GM23248 (cell line): ENCODE measurements at regions not wholly inside any gene's neighbourhood (a gene's known extent, or its start where the extent isn't known, plus 50 kb on each side); places are given as distances from the start of the nearest gene placed in this dataset.
"Not testable (repeated sequence)": the region's sequence is repeated elsewhere in the genome, so short reads cannot be mapped to it uniquely, and the experiment has no call there.

Source experiments
- DNase-seq: peaks from one replicate; pipeline ENCODE4 v3.0.0-alpha.2; 2015
- H2AFZ ChIP-seq: fragments of 200-600 bp; sonication (generic); 2 replicates; pipeline ENCODE4 v1.6.1; 2016; ENCODE audit warnings: antibody characterized with exemption
- H3F3A ChIP-seq: fragments of 200-600 bp; sonication (generic); 2 replicates; pipeline ENCODE4 v1.6.1; 2016; ENCODE audit warnings: mild to moderate bottlenecking, antibody characterized with exemption, mixed run types; ENCODE audit not compliant: insufficient read depth
- H3K27ac ChIP-seq: fragments of 200-600 bp; sonication (generic); 2 replicates; pipeline ENCODE4 v1.5.1; 2016; ENCODE audit warnings: mild to moderate bottlenecking
- H3K27me3 ChIP-seq: fragments of 200-600 bp; sonication (generic); replicated peaks from 2 replicates; pipeline ENCODE4 v1.6.1; 2016; ENCODE audit warnings: mild to moderate bottlenecking; ENCODE audit not compliant: insufficient read depth
- H3K36me3 ChIP-seq: fragments of 200-600 bp; sonication (generic); 2 replicates; pipeline ENCODE4 v1.6.1; 2016; ENCODE audit warnings: low read depth, mild to moderate bottlenecking
- H3K4me1 ChIP-seq: fragments of 200-600 bp; sonication (generic); 2 replicates; pipeline ENCODE4 v1.6.1; 2016; ENCODE audit warnings: mild to moderate bottlenecking; ENCODE audit not compliant: insufficient read depth
- H3K4me2 ChIP-seq: fragments of 200-600 bp; sonication (generic); one replicate; pipeline ENCODE4 v1.6.1; 2016; ENCODE audit warnings: mild to moderate bottlenecking; ENCODE audit not compliant: unreplicated experiment
- H3K4me3 ChIP-seq: fragments of 200-600 bp; sonication (generic); 2 replicates; pipeline ENCODE4 v1.5.1; 2016; ENCODE audit warnings: mild to moderate bottlenecking
- H3K79me2 ChIP-seq: fragments of 200-600 bp; sonication (generic); 2 replicates; pipeline ENCODE4 v1.6.1; 2016; ENCODE audit warnings: mild to moderate bottlenecking; ENCODE audit not compliant: insufficient read depth
- H3K9ac ChIP-seq: fragments of 200-600 bp; sonication (generic); 2 replicates; pipeline ENCODE4 v1.6.1; 2016; ENCODE audit warnings: mild to moderate bottlenecking
- H3K9me2 ChIP-seq: fragments of 200-600 bp; sonication (generic); 2 replicates; pipeline ENCODE4 v1.6.1; 2016; ENCODE audit warnings: mixed run types, mild to moderate bottlenecking, moderate library complexity; ENCODE audit not compliant: insufficient read depth
- H3K9me3 ChIP-seq: fragments of 200-600 bp; sonication (generic); one replicate; pipeline ENCODE4 v1.6.1; 2017; ENCODE audit warnings: low read depth
- H4K20me1 ChIP-seq: fragments of 200-600 bp; sonication (generic); 2 replicates; pipeline ENCODE4 v1.6.0; 2016; ENCODE audit not compliant: insufficient read depth
- EZH2 ChIP-seq: fragments of 200-600 bp; sonication (generic); IDR thresholded peaks from 2 replicates; pipeline ENCODE4 v1.6.1; 2018; ENCODE audit warnings: antibody characterized with exemption, mild to moderate bottlenecking; ENCODE audit not compliant: insufficient read depth, poor library complexity, severe bottlenecking
- EZH2phosphoT487 ChIP-seq: fragments of 200-600 bp; sonication (generic); IDR thresholded peaks from 2 replicates; pipeline ENCODE4 v1.6.1; 2018; ENCODE audit warnings: antibody characterized with exemption, moderate library complexity, mild to moderate bottlenecking, low read depth; ENCODE audit not compliant: insufficient read depth
- WGBS, 2 experiments: methylation state at CpG; one replicate each; pipeline ENCODE4 v1.1.6; 2015 to 2017; ENCODE audit warnings: low lambda C conversion rate in 2 of 2, low coverage in 1 of 2; ENCODE audit errors: missing lambda C conversion rate in 2 of 2; 5-methylcytosine and 5-hydroxymethylcytosine counted together
- in situ Hi-C: fragments of 300-500 bp; cut with MboI; formaldehyde crosslinking; loops from 2 replicates; pipeline ENCODE4 v1.15.0; 2020

DNA sequence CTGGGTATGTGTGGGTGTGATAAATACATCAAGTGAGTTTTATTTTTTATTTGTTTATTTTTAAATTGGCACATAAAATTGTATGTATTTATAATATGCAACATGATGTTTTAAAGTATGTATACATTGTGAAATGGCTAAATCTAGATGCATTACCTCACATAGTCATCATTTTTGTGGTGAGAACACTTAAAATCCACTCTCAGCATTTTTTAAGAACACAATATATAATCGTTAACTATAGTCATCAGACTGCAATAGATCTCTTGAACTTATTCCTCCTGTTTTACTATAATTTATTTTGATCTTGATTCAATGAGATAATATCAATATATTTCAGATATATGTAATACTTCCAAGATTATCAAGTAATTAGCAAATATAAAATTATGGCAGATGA lies 93.9 kb upstream of the ALDH1A1 start:
- TF ChIP-seq EZH2 (no peak), EZH2phosphoT487 (no peak)
- in situ Hi-C loops: loop anchor here (25.0 kb wide), 1 partner anchor 759 kb away; no protein-coding TSS in a partner anchor
- no peak overlapping the region for H3K27ac ChIP-seq
- no peak overlapping the region for H3K9ac ChIP-seq
- H3K4me3 ChIP-seq: no peak overlapping the region
- 90 to 96% methylated on average over 1 of the region's 1 CpG for WGBS, 2 experiments
- H3K36me3 ChIP-seq: no peaks in the 10 kb centered on the region
- H3K27me3 ChIP-seq: no peaks in the 10 kb centered on the region
- 0 out of 2 replicates have a peak, but pooled peaks cover 5% of the 10 kb centered on the region for H3F3A ChIP-seq
- no peaks in the 10 kb centered on the region for H3K9me2 ChIP-seq
- no peak overlapping the region for H3K4me2 ChIP-seq
- no peaks in the 10 kb centered on the region for H3K9me3 ChIP-seq
- H3K4me1 ChIP-seq: peaks cover 14% of the 10 kb centered on the region
- H4K20me1 ChIP-seq: no peaks in the 10 kb centered on the region
- H2AFZ ChIP-seq: no peak overlapping the region
- no peaks in the 10 kb centered on the region for H3K79me2 ChIP-seq
- DNase-seq: no peak

DNA sequence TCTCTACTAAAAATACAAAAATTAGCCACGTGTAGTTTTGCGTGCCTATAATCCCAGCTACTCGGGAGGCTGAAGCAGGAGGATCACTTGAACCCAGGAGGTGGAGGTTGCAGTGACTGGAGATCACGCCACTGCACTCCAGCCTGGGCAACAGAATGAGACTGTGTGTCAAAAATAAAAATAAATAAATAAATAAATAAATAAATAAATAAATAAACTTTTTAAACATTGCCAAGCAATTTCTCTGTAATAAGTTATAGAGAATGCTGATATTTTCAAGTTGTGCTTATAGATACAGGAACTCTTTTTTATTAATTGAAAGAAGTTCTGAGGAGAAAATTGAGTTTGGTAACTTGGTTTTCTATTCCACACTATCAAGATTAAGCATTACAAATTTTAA lies 91.9 kb upstream of the ALDH1A1 start:
- not testable (repeated sequence) for H3K27me3 ChIP-seq, H4K20me1 ChIP-seq, H3K9me2 ChIP-seq, H3K27ac ChIP-seq, H3K36me3 ChIP-seq, H3K4me2 ChIP-seq, H3K79me2 ChIP-seq, H3K4me3 ChIP-seq, DNase-seq, H3K9me3 ChIP-seq, H2AFZ ChIP-seq, H3K9ac ChIP-seq, H3F3A ChIP-seq, H3K4me1 ChIP-seq
- in situ Hi-C loops: loop anchor here (25.0 kb wide), 1 partner anchor 757 kb away; no protein-coding TSS in a partner anchor
- 81 to 88% methylated on average over 4 of the region's 4 CpGs for WGBS, 2 experiments

DNA sequence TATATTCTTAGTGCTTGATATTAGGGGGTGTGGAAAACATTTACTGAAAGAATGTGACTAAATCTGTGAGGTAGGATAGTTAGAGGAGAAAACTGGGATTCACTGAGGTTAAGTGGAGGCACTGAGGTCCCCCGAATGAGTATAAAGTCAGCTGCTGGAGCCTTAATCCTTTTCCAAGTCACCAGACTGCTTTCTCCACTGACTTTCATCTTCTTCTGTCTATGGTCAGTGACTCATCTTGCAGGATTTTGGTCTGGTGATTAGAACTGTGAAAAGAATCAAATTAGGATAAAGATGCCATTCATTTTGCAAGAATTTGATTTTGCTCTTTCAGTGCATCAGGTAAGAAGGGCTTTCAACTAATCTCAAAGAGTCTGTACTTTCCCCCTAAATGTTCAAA lies 89.3 kb upstream of the ALDH1A1 start:
- DNase-seq: peak; percentile 52

DNA sequence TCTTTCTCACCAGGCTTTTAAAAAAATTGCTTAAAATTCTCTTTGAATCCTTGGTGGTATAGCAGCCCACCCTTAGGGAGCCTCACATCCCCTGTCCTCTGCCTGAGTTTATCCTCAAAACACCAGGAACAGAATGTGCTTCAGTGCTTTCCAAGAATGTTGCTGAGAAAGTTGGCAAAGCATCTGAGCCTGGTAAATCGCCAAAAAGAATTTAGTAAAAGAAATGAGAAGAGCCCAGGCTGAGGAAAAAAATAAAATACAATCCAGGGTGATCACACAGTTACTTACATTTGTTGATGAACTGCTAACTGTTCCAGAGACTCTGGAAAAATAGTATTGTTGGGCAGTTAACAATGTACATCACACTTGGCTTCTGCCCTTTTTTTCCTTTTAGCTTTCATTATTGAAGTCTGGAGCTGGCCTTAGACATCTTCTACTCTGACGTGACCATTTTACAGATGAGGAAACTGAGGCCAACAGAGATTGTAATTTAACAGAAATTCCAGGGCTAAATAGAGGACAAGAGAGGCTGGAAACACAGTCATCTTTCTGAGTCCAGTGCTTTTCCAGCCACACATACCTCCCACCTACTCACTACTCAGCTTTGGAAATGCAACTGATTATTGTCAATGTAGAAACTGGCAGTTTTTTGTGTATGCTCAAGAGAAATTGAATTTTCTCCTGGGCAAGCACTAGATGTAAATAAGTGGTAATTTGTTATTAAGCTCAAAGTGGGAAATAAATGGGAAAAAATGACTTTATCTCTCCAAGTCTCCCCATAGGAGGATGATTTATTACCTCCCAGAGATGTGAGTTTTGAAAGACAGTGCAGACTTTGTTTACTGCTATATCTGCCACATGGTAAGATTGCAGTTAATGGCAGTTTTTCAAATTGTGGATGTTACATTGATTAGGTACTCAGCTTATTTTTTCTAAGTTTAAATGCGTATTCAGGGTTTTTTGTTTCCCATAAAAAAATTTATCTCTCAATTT lies 86.7 kb upstream of the ALDH1A1 start:
- Histone ChIP-seq H3F3A (no peaks in the 10 kb centered on the region), H3K4me3 (no peak overlapping the region), H3K79me2 (no peaks in the 10 kb centered on the region), H3K27me3 (no peaks in the 10 kb centered on the region; the same call in 1 of the 2 replicates), H3K27ac (no peak overlapping the region), H3K36me3 (no peaks in the 10 kb centered on the region), H3K9ac (no peak overlapping the region), H3K4me1 (peaks cover 16% of the 10 kb centered on the region), H3K9me2 (no peaks in the 10 kb centered on the region), H3K4me2 (no peak overlapping the region), H2AFZ (no peak overlapping the region), H3K9me3 (no peaks in the 10 kb centered on the region), H4K20me1 (no peaks in the 10 kb centered on the region)
- WGBS, 2 experiments: 38 to 46% methylated on average over 3 of the region's 3 CpGs
- TF ChIP-seq EZH2 (no peak), EZH2phosphoT487 (no peak)
- peak; percentile 38 for DNase-seq
- in situ Hi-C loops: loop anchor here (25.0 kb wide), 1 partner anchor 752 kb away; no protein-coding TSS in a partner anchor

More for the DNA sequence above, 89.3 kb upstream of the ALDH1A1 start:
- peaks cover 16% of the 10 kb centered on the region for H3K4me1 ChIP-seq
- no peak overlapping the region for H3K27ac ChIP-seq
- H3K27me3 ChIP-seq: no peaks in the 10 kb centered on the region
- H3K79me2 ChIP-seq: no peaks in the 10 kb centered on the region
- H3K4me3 ChIP-seq: no peak overlapping the region
- no peaks in the 10 kb centered on the region for H3K9me2 ChIP-seq
- H3F3A ChIP-seq: no peaks in the 10 kb centered on the region
- no peak overlapping the region for H3K9ac ChIP-seq
- in situ Hi-C loops: loop anchor here (25.0 kb wide), 1 partner anchor 755 kb away; no protein-coding TSS in a partner anchor
- no peaks in the 10 kb centered on the region for H3K9me3 ChIP-seq
- no peak overlapping the region for H3K4me2 ChIP-seq
- H2AFZ ChIP-seq: no peak overlapping the region
- no peaks in the 10 kb centered on the region for H3K36me3 ChIP-seq
- H4K20me1 ChIP-seq: no peaks in the 10 kb centered on the region
- 10 to 14% methylated on average over 1 of the region's 1 CpG for WGBS, 2 experiments
- TF ChIP-seq EZH2phosphoT487: no peak
